Activated T-cell treated with anti-CD3 and anti-CD28 coated beads, Interleukin-2, amount 50 U/mL, for 48 hours (primary cell): ENCODE measurements at regions not wholly inside any gene's neighbourhood (a gene's known extent, or its start where the extent isn't known, plus 50 kb on each side); places are given as distances from the start of the nearest gene placed in this dataset.
"Not testable (repeated sequence)": the region's sequence is repeated elsewhere in the genome, so short reads cannot be mapped to it uniquely, and the experiment has no call there.

Source experiments
- DNase-seq, 2 experiments: peaks; one replicate each; pipeline ENCODE4 v3.0.0-alpha.2; 2020

DNA sequence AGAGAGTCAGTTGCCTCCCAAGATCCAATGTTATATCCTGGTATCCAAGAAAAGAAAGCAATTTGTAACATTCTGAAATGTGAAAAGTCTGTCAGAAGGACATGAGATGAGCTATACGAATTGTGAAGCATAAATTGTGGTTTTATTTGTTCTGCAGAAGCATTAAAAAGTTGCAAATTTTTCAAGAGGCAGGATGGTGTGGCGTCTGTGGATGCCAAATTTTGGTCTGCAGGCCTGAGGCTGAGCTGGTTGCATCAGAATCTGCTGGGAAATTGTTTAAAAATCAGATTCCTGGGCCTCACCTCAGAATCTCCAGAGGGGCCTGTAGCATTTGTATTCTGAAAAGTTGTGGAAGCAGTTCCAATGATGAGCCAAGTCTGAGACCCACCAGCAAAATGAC, 284.7 kb downstream of the NUAK1 start:
- no peak for DNase-seq

DNA sequence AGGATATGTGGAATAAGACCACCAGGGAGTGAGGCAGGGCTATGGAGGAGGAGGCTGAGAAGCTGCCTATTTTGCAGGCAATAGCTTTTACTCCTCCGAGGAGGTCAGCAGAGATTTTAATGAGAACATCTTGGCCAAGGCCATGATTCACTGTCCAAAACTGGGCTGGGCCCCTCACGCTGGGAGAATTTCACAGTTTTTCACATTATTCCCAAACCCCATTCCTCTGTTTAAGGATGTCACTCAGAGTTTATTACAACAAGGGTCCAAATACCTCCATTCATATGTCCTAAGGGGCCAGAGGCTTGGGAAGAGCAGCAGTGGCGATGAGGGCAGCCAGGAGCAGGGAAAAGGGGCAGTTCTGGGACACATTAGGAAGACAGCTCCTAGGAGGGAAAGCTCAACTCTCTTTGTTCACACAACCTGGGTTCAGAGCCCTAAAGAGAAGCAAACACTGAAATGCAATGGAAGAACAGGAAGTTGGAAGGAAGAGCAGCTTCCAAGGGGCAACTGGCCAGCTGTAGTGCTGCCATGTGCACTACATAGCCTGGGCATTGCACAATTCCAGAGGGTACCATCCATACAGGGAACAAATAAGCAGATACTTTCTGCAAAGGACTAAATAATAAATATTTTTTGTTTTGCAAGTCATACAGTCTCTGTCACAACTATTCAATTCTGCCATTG, 283.2 kb downstream of the NUAK1 start:
- DNase-seq = no peak

DNA sequence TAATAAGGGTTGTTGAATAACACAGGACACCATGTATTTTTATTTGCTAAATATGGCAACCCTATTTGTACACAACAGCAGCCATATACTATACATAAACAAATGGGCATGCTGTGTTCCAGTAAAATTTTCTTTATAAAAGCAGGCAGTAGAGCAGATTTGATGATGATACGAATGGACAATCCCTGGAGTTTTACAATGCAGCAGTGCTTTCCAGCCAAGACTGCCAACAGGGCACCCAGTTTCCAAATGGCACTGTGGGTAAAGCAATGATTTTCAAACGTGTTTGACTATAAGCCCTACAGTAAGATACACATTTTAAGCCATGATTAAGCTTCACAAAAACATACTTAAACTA, 282.7 kb downstream of the NUAK1 start:
- DNase-seq = no peak

DNA sequence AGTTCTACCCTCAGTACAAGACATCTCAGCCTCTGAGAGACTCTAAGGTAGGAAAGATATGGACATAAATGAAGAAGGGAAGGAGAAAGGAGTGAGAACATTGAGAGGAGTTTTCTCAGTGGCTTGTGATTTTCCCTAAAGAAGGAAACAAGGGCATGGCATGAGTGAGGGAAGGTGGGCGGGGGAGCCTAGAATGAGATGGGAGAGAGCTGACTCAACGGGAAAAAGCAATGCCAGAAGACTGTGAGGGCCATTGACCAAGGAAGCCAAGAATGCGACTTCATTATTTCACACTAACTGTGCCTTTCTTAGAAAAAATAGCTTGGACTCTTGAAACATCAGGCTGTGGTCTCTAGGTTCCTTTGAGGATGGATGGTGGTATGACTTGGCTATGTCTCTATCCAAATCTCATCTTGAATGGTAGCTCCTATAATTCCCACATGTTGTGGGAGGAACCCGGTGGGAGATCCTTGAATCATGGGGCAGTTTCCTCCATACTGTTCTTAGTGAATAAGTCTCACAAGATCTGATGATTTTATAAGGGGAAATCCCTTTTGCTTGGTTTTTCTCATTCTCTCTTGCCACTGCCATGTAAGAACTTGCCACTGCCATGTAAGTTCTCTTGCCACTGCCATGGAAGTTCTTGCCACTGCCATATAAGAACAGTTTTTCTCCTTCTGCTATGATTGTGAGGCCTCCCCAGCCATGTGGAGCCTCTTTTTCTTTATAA, 279.6 kb downstream of the NUAK1 start:
- DNase-seq = no peak

DNA sequence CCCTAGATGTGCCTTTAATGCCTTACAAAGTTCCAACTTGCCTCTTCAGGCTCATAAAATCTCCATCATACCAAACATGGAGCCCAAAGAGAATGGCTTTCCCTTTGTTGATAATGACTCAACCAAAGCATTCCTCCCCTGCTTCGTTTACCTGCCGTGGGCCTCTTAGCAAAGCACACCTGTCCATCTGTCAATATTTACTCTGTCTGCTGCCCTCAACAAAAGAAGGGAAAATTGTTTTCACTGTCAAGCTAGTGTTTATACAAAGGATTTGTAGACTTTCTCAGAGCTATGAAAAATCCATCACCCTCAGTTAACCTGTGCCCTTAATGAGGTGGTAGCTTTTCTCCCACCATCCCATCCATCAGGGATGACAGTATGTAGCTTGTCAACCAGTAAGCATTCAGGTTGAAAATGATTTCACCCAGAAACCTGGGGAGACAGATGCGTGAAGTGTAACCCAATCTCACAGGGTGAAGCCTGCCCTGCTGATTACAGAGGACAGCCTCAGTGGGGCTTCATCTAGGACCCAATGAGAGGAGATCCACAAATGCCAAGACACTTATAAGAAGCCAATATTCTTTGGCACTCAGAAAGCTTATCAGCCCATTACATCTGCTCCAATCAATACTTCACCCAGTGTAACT, 278.1 kb downstream of the NUAK1 start:
- DNase-seq = no peak

DNA sequence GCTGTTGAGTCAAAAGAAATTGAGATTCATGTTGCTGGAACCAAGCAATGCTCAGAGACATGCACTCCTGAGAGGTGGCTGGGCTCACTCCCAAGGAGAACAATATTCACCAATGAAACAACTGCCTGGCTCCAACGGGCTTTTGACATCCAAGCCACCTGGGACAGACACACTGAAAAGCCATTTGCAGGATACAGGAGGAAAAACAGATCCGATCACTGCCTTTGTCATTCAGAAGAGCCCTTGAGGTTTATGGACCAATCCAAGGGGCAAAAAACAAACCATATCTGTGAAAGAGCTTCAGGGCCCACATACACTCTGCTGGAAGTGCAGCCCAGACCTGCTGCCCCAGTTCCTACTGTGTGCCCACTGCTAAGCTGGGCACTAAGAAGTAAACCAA, 277.5 kb downstream of the NUAK1 start:
- no peak for DNase-seq

DNA sequence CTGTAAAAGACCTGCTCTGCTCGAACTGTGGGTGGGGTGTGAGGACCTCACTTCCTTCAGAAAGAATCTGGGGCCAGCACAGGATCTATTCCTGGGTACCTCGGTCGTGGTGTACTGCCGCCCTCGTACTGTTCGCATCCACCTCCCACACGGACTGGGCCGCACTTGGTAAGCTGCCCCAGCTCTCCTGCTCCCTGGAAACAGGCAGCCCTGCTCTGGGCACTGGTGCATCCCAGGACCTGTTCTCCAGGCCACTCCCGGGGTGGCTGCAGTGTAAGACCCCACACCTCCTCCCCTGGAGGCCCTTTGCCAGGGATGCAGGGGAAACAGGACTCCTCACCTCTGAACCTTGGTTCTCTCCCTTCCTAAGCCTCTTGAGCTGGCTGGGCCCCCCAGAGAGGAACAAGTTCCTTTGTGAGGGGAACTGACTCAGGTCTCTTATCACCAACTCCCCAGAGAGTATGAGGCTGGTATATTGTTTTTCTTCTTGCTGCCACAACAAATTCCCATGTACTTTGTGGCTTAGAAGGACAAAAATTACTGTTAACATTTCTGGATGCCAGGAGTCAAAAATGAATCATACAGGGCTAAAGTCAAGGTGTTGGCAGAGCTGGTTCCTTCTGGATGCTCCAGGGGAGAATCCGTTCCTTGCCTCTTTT, 276.5 kb downstream of the NUAK1 start:
- no peak for DNase-seq

DNA sequence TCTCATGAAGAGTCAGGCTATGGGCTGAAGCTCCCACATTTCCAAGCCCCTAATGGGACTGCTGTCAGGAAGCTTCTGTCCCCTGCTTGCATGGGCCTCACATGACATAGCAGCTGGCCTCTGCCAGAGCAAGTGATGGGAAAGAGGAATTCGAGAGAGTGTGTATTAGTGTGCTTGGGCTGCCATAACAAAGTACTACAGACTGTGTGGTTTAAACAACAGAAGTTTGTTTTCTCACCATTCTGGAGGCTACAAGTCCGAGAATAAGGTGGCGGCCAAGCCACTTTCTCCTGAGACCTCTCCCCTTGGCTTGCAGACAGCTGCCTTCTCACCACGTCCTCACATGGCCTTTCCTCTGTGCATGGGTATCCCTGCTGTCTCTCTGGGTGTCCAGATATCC, 274.4 kb downstream of the NUAK1 start:
- DNase-seq = no peak

DNA sequence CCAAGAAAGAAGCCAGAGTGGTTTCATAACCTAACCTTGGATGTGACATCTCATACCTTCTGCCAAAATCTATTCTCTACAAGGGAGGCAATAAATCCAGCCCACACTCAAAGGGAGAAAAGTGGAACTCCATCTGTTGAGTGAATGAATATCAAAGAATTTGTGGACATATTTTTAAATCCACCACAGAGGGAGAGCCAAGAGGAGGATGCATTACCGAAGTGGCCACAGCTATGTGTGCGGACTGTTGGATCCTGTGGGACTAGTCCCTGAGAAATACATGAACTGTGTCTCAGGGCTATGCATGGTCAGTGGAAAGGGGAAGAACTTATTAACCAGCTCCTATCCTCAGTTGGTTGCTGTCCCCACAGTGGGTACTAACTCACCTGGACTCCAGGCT, 273.9 kb downstream of the NUAK1 start:
- no peak for DNase-seq

DNA sequence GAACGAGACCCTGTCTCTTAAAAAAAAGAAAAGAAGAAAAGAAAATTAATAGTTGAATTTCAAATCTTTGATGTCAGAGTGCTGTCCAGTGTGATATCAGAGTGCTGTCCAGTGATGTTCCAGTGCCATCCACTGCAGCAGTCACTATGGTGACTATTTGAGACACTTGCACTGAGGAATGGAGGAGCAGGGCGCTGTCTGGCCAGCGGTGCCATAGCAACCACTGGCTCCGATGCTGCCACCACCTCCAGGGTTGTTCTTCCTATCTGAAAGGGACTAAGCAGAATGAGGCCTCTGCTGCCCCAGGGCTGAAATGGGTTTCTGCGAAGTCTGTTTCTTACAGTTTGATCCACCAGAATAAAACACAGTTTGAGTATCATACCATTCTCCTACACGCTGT, 272.9 kb downstream of the NUAK1 start:
- no peak for DNase-seq

DNA sequence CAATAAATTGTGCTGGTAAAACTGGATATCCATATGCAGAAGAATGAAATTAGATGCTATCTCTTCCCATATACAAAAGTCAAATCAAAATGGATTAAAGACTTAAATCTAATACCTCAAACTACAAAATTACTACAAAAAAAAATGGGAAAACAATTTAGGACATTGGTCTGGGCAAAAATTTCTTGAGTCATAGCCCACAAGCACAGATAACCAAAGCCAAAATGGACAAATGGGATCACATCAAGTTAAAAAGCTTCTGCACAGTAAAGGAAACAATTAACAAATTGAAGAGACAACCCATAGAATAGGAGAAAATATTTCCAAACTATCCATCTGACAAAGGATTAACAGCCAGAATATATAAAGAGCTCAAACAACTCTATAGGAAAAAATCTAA, 264.6 kb downstream of the NUAK1 start:
- no peak for DNase-seq

DNA sequence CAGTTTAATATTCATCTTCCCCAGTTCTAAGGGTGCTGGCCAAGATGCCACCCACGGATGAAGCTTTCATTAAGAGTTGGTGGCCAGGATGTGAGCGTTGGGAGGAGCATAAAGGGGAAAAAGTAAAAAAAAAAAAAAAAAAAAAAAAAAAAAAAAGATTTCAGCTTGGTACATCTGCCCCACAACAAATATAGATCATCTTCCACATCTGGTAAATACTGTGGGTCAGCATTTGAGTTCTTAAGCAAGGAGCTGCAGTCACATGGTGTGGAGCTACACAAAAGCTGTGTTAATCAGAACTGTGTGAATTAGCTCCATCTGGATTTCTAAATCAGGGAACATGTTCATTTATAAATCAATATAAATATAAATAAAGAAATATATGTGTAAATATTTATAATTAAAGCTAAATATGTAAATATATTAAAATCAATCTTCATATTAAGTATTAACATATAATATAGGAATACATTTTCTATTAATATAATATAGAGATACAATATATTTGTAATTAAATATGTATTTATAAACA, 262.3 kb downstream of the NUAK1 start:
- DNase-seq = no peak

DNA sequence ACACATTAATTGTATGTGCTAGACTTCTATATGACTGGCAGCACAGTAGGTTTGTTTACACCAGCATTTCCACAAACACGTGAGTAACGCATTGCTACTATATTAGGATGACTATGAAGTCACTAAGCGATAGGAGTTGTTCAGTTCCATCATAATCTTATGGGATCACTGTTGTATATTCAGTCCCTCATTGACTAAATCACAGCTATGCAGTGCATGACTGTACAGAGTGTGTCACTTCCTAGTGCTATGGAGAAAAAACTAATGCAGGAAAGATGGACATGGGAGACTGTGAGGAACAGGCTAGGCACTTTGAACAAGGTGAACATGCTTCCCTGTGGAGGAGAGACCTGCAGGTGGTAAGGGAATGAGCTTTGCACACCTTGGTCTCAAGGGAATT, 259.8 kb downstream of the NUAK1 start:
- no peak for DNase-seq

DNA sequence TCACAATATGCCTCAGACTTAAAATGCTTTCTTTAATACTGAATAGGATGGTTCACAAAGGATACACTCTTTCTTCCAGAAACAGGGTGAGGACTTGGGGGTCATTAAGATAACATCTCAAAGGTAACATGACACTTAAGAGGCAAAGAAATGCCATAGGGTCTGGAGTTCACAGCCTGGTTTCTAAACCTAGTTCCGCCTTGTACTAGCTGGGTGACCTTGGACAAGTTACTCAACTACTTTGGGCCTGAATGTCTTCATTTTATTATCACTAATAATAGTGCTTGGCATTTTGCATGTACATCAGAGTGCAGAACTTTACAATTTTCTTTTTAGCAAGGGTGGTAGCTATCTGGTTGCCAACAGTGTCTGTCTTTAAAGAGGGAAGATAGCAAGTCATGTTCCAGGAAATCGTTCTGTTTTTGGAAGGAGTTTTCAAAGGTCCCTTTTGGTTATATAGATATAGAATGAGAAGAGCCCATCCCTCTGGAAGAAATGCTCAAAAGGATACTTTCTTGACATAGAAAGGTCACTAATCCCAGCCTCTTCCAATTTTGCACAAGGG, 257.8 kb downstream of the NUAK1 start:
- no peak for DNase-seq

DNA sequence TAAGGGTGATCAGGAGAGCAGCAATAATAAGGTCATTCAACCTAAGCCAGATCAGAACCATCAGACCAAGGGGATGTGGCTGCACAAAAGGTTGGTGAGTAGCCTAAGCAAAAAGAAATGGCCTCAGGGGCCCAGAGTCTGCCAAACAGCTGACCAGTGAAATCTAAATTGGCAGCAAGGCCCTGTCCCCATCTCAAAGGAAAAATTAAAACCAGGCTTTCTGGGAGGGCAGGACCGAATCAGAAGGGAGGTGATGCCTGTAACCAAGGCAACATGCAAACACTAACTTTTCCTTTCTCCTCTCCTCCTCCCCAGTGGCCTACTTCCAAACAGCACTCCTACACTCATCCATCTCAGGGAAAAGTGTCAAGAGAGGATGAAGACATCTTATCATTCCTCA, 256.4 kb downstream of the NUAK1 start:
- DNase-seq = no peak

DNA sequence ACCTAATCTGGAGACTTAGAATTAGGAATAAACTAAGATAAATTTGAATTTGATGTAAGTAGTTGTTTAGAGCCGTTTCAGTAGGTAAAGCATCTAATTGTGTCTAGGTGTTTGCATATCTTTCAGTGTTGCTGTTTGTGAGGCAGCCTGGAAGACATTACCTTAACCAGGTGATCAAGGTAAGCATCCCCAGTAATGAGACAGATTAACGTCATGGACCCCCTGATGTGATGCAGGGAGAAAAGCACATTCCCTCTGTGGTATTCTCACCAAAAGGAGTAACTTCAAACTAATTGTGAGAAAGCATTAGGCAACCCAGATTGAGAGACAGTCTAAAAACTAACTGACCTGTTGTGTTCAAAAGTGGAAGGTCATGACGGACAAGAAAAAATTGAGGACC, 251.6 kb downstream of the NUAK1 start:
- DNase-seq = no peak

DNA sequence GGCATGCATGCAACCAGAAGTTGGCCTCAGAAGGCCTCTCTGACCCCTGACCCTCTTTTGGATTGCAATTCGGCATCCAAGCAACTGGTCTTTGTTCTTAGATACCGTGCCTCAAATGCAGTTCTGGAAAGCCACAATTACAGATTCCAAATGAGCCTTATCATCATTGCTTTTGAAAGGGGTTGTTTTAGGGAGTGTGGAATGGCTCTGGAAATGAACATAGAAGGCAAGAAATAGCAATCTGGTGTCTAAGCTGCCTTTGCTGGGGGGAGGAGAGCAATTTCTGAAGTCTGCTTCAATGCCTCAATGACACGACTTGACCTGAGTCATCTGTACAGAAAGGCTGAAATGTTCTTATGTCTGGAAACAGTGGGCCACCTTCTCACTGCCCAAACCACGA, 250.1 kb downstream of the NUAK1 start:
- DNase-seq = no peak

DNA sequence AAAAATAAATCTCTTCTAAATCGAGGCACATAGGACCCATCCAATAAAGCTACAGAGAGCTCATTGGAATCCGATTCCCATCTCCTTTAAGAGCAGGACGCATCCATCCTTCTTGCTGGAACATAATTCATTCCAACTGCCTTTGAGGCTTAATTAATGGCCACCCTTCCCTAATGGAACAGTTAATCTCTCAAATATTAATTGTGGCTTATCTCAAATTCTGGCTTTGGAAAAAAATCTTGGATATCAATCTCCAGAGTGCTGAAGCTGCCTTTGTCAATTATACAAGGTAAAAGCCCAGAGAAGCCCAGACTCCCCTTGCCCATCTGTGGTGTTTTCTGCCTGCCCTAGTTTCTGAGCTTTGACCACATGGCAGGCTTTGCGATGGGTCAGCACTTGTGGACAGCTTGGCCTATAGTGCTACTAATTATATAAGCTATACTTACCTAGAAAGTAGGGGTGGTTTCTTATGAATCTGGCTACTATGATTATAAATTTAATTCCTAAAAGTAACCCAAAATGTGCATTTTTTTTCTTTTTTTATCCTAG, 246.3 kb downstream of the NUAK1 start:
- no peak for DNase-seq

DNA sequence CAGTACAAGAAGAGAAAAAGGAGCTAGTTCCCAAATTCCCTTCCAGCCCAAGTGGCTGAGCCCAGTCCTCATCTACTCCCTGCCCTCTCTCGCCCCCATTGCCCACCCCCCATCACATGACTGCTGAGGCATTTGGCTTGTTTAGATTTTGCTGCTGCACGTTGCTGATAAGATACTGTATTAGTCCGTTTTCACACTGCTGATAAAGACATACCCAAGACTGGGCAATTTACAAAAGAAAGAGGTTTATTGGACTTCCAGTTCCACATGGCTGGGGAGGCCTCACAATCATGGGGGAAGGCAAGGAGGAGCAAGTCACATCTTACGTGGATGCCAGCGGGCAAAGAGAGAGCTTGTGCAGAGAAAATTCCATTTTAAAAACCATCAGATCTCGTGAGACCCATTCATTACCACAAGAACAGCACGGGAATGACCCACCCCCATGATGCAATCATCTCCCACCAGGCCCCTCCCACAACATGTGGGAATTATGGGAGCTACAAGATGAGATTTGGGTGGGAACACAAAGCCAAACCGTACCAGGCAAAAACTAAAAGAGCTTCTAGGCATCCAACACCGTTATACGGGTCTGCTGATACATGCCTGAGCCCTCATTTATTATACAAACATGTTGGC, 243.4 kb downstream of the NUAK1 start:
- DNase-seq = not testable (repeated sequence)

DNA sequence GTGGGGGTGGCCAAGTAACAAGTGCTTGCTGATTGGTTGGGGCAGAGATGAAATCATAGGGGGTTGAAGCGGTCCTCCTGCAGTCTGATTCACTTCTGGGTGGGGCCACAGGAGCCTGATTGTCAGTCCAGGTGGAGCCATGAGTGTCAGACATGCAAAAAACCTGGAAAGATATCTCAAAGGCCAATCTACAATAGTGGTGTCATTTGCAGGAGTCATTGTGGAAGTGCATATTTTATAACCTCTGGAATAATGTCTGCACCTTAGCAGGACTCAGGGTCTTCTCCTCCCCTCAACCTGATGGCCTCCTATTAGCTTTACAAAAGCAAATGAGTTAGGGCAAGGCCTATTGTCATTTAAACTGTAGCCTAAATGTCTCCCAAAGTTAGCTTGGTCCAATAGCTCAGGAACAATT, 241.4 kb downstream of the NUAK1 start:
- DNase-seq = no peak

DNA sequence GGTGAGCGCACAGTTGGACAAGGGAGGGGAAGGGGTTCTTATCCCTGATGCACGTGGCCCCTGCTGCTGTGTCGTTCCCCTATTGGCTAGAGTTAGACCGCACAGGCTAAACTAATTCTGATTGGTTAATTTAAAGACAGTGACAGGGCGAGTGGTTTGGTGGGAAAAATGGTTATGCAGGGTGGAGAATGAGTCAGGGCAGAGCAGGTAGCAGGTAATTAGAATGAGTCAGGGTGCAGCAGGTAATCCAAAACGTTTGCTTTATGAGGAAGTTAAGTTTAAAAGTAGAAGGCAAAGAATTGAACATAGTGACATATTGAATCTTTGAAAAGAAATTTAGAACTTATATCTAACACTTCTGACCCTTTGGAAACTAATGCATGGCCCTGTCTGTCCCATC, 240.5 kb downstream of the NUAK1 start:
- not testable (repeated sequence) for DNase-seq

DNA sequence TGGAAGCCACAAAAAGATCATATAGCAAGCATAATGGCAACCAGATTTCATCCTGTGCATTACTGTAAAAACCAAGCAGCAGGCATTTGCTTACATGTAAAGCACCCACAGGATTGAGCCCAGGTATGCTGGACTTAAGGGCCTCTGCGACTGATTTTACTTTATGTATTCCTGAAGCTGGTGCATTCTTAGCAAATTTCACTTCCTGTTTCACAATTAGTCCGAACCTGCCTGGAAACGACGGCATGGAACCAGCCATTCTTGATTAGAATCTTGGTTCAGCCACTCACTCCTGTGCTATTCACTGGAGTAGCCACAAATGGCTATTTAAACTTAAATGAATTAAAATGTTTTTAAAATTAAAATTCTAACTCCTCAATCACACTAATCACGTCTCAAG, 239.2 kb downstream of the NUAK1 start:
- no peak for DNase-seq
